MCF 10A (cell line): ENCODE measurements at regions not wholly inside any gene's neighbourhood (a gene's known extent, or its start where the extent isn't known, plus 50 kb on each side); places are given as distances from the start of the nearest gene placed in this dataset.

ENCODE experiments used
- BruUV-seq: library from RNA; stranded (reverse); fragments of 400-500 nt; replicated peaks from 2 replicates; lab custom pipeline; 2021; lab: Mats Ljungman, UMichigan
- CTCF ChIA-PET: fragments of 300-600 bp; sonication (Branson Sonifier 250); formaldehyde crosslinking; extraction: SDS; loops from one replicate; lab custom pipeline; 2021; ENCODE audit warnings: antibody characterized with exemption, inconsistent platforms; lab: Yijun Ruan, JAX
- POLR2A ChIA-PET: fragments of 300-600, 350-650 bp; sonication (Branson Sonifier 250); formaldehyde crosslinking; extraction: SDS; loops from one replicate; lab custom pipeline; 2020; ENCODE audit warnings: antibody characterized with exemption, inconsistent platforms; lab: Yijun Ruan, JAX
- DNase-seq: peaks from one replicate; pipeline ENCODE4 v3.0.0-alpha.2; 2018; ENCODE audit not compliant: unreplicated experiment
- H3K27ac Mint-ChIP-seq: one replicate; pipeline ENCODE4 v1.8.0; 2022; ENCODE audit warnings: mild to moderate bottlenecking, low read depth, mixed read lengths; ENCODE audit not compliant: unreplicated experiment
- H3K27me3 Mint-ChIP-seq: one replicate; pipeline ENCODE4 v1.8.0; 2022; ENCODE audit warnings: mixed read lengths; ENCODE audit not compliant: insufficient read depth, unreplicated experiment
- H3K36me3 Mint-ChIP-seq: one replicate; pipeline ENCODE4 v1.8.0; 2022; ENCODE audit warnings: mild to moderate bottlenecking, moderate library complexity, mixed read lengths; ENCODE audit not compliant: insufficient read depth, unreplicated experiment
- H3K4me1 Mint-ChIP-seq: one replicate; pipeline ENCODE4 v1.8.0; 2022; ENCODE audit warnings: mixed read lengths; ENCODE audit not compliant: insufficient read depth, unreplicated experiment
- H3K4me3 Mint-ChIP-seq: one replicate; pipeline ENCODE4 v1.8.0; 2022; ENCODE audit warnings: mild to moderate bottlenecking, moderate library complexity, mixed read lengths; ENCODE audit not compliant: unreplicated experiment
- H3K9me3 Mint-ChIP-seq: one replicate; pipeline ENCODE4 v1.8.0; 2022; ENCODE audit warnings: mixed read lengths; ENCODE audit not compliant: unreplicated experiment
- intact Hi-C: fragments of 100-400 bp; cut with micrococcal nuclease; formaldehyde crosslinking; loops from 2 replicates; pipeline ENCODE4 v1.14.1; 2022
- TF ChIP-seq, protein P1 (sequence below): fragments of 200-600 bp; IDR thresholded peaks from one replicate; pipeline ENCODE4 v1.8.0; 2022; ENCODE audit warnings: antibody characterized with exemption, mild to moderate bottlenecking; ENCODE audit not compliant: unreplicated experiment

DNA sequence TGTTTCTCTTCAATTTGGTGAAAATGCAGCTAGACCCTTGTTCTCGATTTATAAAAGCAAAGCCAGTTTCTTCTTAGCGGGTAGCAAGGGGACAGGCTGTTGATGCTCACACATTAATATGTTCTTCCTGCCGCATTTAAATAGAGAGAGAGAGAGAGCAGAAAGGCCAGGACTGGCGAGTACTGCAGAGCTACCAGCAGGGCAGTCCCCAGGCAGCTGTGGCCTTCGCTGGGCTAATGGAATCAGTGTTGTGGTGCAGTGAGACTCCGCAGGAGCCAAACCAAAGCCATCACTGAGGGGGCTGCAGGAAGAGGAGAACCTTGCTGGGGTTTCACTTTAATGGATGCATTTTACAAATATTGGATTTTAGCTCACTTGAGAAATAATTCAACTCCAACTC, 223.6 kb downstream of the ACTR3 start:
- H3K4me1 Mint-ChIP-seq: no peaks in the 10 kb centered on the region
- peaks cover 5% of the 10 kb centered on the region for H3K36me3 Mint-ChIP-seq
- TF ChIP-seq, protein P1, sequence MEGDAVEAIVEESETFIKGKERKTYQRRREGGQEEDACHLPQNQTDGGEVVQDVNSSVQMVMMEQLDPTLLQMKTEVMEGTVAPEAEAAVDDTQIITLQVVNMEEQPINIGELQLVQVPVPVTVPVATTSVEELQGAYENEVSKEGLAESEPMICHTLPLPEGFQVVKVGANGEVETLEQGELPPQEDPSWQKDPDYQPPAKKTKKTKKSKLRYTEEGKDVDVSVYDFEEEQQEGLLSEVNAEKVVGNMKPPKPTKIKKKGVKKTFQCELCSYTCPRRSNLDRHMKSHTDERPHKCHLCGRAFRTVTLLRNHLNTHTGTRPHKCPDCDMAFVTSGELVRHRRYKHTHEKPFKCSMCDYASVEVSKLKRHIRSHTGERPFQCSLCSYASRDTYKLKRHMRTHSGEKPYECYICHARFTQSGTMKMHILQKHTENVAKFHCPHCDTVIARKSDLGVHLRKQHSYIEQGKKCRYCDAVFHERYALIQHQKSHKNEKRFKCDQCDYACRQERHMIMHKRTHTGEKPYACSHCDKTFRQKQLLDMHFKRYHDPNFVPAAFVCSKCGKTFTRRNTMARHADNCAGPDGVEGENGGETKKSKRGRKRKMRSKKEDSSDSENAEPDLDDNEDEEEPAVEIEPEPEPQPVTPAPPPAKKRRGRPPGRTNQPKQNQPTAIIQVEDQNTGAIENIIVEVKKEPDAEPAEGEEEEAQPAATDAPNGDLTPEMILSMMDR: no peak
- no peaks in the 10 kb centered on the region for H3K27me3 Mint-ChIP-seq
- DNase-seq: no peak
- POLR2A ChIA-PET: no interaction called here
- CTCF ChIA-PET: interaction anchor here (0.7 to 1.1 kb wide), 2 partner anchors 9 to 50 kb away, joined by 3 read pairs; no protein-coding TSS in a partner anchor
- intact Hi-C loops: no loop called here
- no peak overlapping the region for H3K27ac Mint-ChIP-seq
- no peak overlapping the region for H3K4me3 Mint-ChIP-seq
- no TSS peak for BruUV-seq
- H3K9me3 Mint-ChIP-seq: no peaks in the 10 kb centered on the region

DNA sequence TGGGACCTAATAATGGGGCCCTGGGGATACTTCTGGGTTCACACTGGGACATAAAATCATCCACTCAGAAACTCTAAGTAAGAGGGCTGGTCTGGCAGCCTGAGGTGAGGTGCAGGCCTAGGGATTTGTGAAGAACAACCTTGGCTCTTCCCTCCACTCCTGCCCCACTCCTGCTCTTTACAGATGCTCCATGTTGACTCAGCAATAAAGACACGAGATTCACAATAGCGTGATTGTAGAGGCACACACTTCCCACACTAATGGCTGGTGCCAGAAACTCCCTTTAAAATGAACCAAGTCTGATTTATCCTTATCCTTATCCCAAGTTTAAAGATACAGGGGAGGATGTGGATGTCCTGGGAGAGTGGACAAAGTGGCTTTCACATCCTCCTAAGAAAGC, 228.2 kb downstream of the ACTR3 start:
- Mint-ChIP-seq H3K36me3 (no peaks in the 10 kb centered on the region), H3K4me1 (no peaks in the 10 kb centered on the region), H3K27ac (no peak overlapping the region), H3K27me3 (no peaks in the 10 kb centered on the region), H3K4me3 (no peak overlapping the region), H3K9me3 (no peaks in the 10 kb centered on the region)
- ChIA-PET POLR2A (no interaction called here), CTCF (no interaction called here)
- intact Hi-C loops: no loop called here
- TF ChIP-seq, protein P1: no peak
- no peak for DNase-seq
- BruUV-seq: no TSS peak

DNA sequence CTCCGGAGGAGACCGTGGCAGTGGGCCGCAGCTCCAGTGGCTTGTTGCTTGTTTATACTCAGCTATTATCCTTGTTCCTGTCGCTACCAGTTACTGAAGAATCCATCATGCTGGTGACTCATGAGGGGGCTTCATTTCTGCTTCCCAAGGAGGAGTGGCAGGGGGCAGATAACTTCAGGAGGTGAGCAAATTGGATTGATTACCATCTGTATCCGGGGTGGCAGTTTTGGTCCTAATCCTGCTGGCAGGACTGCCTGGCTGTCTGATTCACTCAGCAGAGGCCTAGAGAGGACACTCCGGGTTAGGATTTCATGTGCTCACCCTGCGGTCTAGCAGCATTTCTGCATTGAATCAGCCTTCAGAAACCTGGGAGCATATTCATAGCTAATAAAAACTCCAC, 230.0 kb downstream of the ACTR3 start:
- no peaks in the 10 kb centered on the region for H3K4me1 Mint-ChIP-seq
- TF ChIP-seq, protein P1: no peak
- ChIA-PET CTCF (no interaction called here), POLR2A (no interaction called here)
- no peak for DNase-seq
- H3K36me3 Mint-ChIP-seq: no peaks in the 10 kb centered on the region
- no peaks in the 10 kb centered on the region for H3K27me3 Mint-ChIP-seq
- H3K4me3 Mint-ChIP-seq: no peak overlapping the region
- no peaks in the 10 kb centered on the region for H3K9me3 Mint-ChIP-seq
- H3K27ac Mint-ChIP-seq: no peak overlapping the region
- intact Hi-C loops: no loop called here
- BruUV-seq: no TSS peak

DNA sequence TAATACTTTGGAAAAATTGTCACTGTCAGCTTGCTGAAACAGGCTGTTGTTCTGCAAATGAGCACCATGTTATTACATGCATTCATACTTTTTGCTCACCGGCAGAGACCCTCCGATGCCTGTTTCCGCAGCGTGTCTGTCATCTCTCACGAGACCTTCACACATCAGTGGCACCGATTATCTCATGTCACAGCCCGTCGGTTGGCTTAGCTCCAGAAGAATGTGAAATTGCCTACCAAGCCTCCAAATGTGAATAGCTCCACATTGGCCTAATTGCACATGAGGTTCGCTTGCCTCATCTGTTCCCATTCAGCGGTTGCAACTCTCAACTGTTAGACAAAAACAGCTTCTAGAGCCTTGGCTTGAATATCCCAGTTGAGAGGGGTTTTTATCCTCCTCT, 233.0 kb downstream of the ACTR3 start:
- POLR2A ChIA-PET: no interaction called here
- no peak overlapping the region for H3K27ac Mint-ChIP-seq
- no peaks in the 10 kb centered on the region for H3K27me3 Mint-ChIP-seq
- H3K9me3 Mint-ChIP-seq: no peaks in the 10 kb centered on the region
- no peaks in the 10 kb centered on the region for H3K36me3 Mint-ChIP-seq
- H3K4me1 Mint-ChIP-seq: no peaks in the 10 kb centered on the region
- CTCF ChIA-PET: interaction anchor here (0.9 kb wide), 1 partner anchor 9 kb away, joined by 3 read pairs; no protein-coding TSS in a partner anchor
- TF ChIP-seq, protein P1: no peak
- no TSS peak for BruUV-seq
- H3K4me3 Mint-ChIP-seq: no peak overlapping the region
- DNase-seq: no peak
- intact Hi-C loops: no loop called here
